Activated CD4-positive, alpha-beta memory T cell treated with anti-CD3 and anti-CD28 coated beads, Interleukin-2, amount 10 ng/mL, durations not matched to agents 7 days and 5 days (primary cell): ENCODE measurements at regions not wholly inside any gene's neighbourhood (a gene's known extent, or its start where the extent isn't known, plus 50 kb on each side); places are given as distances from the start of the nearest gene placed in this dataset.
"Not testable (repeated sequence)": the region's sequence is repeated elsewhere in the genome, so short reads cannot be mapped to it uniquely, and the experiment has no call there.

Source experiments
- CTCF ChIA-PET: fragments of 350-600 bp; sonication (Branson Sonifier 250); formaldehyde crosslinking; loops from one replicate; lab custom pipeline; 2021; ENCODE audit warnings: antibody characterized with exemption, inconsistent platforms; lab: Charles Lee
- POLR2A ChIA-PET: fragments of 350-600 bp; sonication (Branson Sonifier 250); formaldehyde crosslinking; loops from one replicate; lab custom pipeline; 2021; ENCODE audit warnings: antibody characterized with exemption; lab: Charles Lee
- DNase-seq: peaks from one replicate; pipeline ENCODE4 v3.0.0-alpha.2; 2020
- H3K27ac Mint-ChIP-seq: one replicate; pipeline ENCODE4 v1.8.0; 2021; ENCODE audit warnings: mild to moderate bottlenecking, mixed read lengths
- H3K27me3 Mint-ChIP-seq: one replicate; pipeline ENCODE4 v1.8.0; 2021; ENCODE audit warnings: mixed read lengths
- H3K36me3 Mint-ChIP-seq: one replicate; pipeline ENCODE4 v1.8.0; 2021; ENCODE audit warnings: low read depth, mixed read lengths
- H3K4me1 Mint-ChIP-seq: one replicate; pipeline ENCODE4 v1.8.0; 2021; ENCODE audit warnings: mixed read lengths
- H3K4me3 Mint-ChIP-seq: one replicate; pipeline ENCODE4 v1.8.0; 2021; ENCODE audit warnings: mild to moderate bottlenecking, mixed read lengths
- H3K9me3 Mint-ChIP-seq: one replicate; pipeline ENCODE4 v1.8.0; 2021; ENCODE audit warnings: mixed read lengths

- H3K9me3 Mint-ChIP-seq, result peaks cover 20% of the 10 kb centered on the region
- CTCF ChIA-PET, result no interaction called here
- H3K36me3 Mint-ChIP-seq, result no peaks in the 10 kb centered on the region
- POLR2A ChIA-PET, result no interaction called here
- no peaks in the 10 kb centered on the region for H3K4me1 Mint-ChIP-seq
- no peak overlapping the region for H3K4me3 Mint-ChIP-seq
- DNase-seq, result no peak
- H3K27me3 Mint-ChIP-seq, result no peaks in the 10 kb centered on the region
- H3K27ac Mint-ChIP-seq, result no peak overlapping the region
These were observed 769.5 kb upstream of the ANO3 start for GRCh38 chr11:25562417-25562816.

GRCh38 chr11:25565846-25566245 is 766.1 kb upstream of the ANO3 start:
- Mint-ChIP-seq H3K4me1 (no peaks in the 10 kb centered on the region), H3K27me3 (no peaks in the 10 kb centered on the region), H3K36me3 (no peaks in the 10 kb centered on the region), H3K4me3 (no peak overlapping the region), H3K27ac (no peak overlapping the region), H3K9me3 (peaks cover 15% of the 10 kb centered on the region)
- POLR2A ChIA-PET, result no interaction called here
- CTCF ChIA-PET, result no interaction called here
- DNase-seq, result no peak

DNA sequence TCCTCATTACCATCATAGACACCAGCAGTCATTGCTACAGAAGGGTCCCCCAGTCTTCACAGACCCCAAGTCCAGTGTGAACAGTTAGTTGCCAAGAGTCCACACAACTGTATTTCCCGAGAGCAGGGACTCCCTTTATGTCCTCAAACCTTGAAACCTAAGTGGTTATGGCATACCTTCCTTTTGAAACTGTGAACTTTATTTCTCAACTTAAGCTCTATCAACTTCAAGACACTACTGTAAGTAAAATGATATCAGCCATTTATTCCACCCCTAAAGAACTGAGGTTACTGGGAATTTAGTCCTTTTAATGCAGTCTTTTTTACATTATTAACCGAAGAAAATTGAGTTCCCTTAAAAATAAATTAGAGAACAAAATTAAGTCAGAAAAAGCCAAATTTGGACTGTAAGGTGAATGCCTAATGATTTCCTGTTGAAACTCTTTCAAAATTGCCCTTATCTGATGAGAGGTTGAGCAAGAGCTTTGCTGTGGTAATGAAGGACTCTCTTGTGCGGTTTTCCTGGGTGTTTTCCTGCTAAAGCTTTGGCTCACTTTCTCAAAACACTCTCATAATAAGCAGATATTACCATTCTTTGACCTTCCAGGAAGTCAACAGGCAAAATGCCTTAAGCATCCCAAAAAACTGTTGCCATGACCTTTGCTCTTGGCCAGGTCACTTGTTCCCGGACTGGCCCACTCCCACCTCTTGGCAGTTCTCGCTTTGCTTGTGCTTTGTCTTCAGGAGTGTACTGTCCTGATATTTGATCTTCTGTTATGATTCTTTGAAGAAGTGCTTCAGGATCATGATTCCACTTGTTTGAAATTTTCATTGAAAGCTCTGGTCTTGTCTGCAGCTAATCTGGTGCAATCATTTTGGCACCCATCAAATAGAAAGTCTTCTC is 765.4 kb upstream of the ANO3 start:
- DNase-seq, result no peak
- Mint-ChIP-seq H3K9me3 (peaks cover 15% of the 10 kb centered on the region), H3K27me3 (no peaks in the 10 kb centered on the region), H3K4me1 (no peaks in the 10 kb centered on the region), H3K36me3 (no peaks in the 10 kb centered on the region), H3K4me3 (no peak overlapping the region), H3K27ac (no peak overlapping the region)
- ChIA-PET CTCF (no interaction called here), POLR2A (no interaction called here)

GRCh38 chr11:25576320-25576719 is 755.6 kb upstream of the ANO3 start:
- peaks cover 5% of the 10 kb centered on the region for H3K9me3 Mint-ChIP-seq
- DNase-seq, result no peak
- ChIA-PET POLR2A (no interaction called here), CTCF (no interaction called here)
- H3K4me3 Mint-ChIP-seq, result no peak overlapping the region
- no peaks in the 10 kb centered on the region for H3K36me3 Mint-ChIP-seq
- no peaks in the 10 kb centered on the region for H3K4me1 Mint-ChIP-seq
- H3K27me3 Mint-ChIP-seq, result no peaks in the 10 kb centered on the region
- H3K27ac Mint-ChIP-seq, result no peak overlapping the region

- POLR2A ChIA-PET, H3K36me3 Mint-ChIP-seq, DNase-seq, H3K27me3 Mint-ChIP-seq, H3K4me1 Mint-ChIP-seq, CTCF ChIA-PET, H3K4me3 Mint-ChIP-seq, H3K27ac Mint-ChIP-seq: not testable (repeated sequence)
- peaks cover 11% of the 10 kb centered on the region for H3K9me3 Mint-ChIP-seq
These were observed 752.4 kb upstream of the ANO3 start for GRCh38 chr11:25579554-25579953.

- Mint-ChIP-seq H3K27me3 (no peaks in the 10 kb centered on the region), H3K4me3 (no peak overlapping the region), H3K36me3 (no peaks in the 10 kb centered on the region), H3K9me3 (peaks cover 11% of the 10 kb centered on the region), H3K4me1 (no peaks in the 10 kb centered on the region), H3K27ac (no peak overlapping the region)
- ChIA-PET CTCF (no interaction called here), POLR2A (no interaction called here)
- no peak for DNase-seq
These were observed 748.3 kb upstream of the ANO3 start for GRCh38 chr11:25583596-25583995.

- ChIA-PET POLR2A (no interaction called here), CTCF (no interaction called here)
- H3K27me3 Mint-ChIP-seq, result no peaks in the 10 kb centered on the region
- no peak overlapping the region for H3K4me3 Mint-ChIP-seq
- peaks cover 9% of the 10 kb centered on the region for H3K9me3 Mint-ChIP-seq
- H3K36me3 Mint-ChIP-seq, result no peaks in the 10 kb centered on the region
- DNase-seq, result no peak
- H3K27ac Mint-ChIP-seq, result no peak overlapping the region
- no peaks in the 10 kb centered on the region for H3K4me1 Mint-ChIP-seq
These were observed 744.4 kb upstream of the ANO3 start for GRCh38 chr11:25587496-25587895.

DNA sequence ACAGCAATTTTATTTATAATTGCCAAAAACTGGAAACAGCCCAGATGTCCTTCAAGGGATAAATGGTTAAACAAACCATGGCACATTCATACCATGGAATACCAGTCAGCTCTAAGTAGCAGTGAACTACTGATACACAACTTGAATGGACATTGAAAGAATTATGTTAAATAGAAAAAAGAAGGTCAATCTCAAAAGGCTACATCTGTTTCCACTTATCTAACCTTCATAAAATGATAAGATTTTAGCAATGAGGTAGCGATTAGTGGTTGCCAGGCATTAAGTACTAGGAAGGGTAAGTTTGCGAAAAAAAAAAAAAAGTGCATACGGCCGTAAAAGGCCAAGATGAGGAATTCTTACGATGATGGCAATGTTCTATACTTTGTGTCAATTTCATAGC is 738.7 kb upstream of the ANO3 start:
- H3K36me3 Mint-ChIP-seq, result no peaks in the 10 kb centered on the region
- CTCF ChIA-PET, result no interaction called here
- H3K9me3 Mint-ChIP-seq, result peaks cover 2% of the 10 kb centered on the region
- H3K4me1 Mint-ChIP-seq, result no peaks in the 10 kb centered on the region
- H3K27me3 Mint-ChIP-seq, result no peaks in the 10 kb centered on the region
- POLR2A ChIA-PET, result no interaction called here
- H3K27ac Mint-ChIP-seq, result no peak overlapping the region
- no peak overlapping the region for H3K4me3 Mint-ChIP-seq
- no peak for DNase-seq

DNA sequence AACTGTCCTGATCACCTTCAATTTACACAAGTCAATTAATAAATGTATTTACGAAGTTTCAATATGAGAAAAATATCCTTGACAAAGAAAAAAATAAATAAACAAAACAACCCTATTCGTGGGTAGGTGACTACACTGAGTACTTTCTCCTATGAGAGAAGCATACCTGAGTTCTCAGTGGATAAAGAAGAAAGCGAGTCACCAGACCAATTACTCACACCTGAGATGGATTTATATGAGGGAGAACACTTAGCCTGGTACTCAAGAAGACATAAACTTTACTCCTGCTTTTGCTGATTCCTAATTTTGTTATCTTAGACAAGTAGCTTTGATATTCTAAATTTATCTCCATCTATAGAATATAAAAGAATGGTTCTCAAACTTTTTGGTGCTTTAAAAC is 735.2 kb upstream of the ANO3 start:
- H3K27me3 Mint-ChIP-seq, result no peaks in the 10 kb centered on the region
- CTCF ChIA-PET, result no interaction called here
- no peaks in the 10 kb centered on the region for H3K9me3 Mint-ChIP-seq

DNA sequence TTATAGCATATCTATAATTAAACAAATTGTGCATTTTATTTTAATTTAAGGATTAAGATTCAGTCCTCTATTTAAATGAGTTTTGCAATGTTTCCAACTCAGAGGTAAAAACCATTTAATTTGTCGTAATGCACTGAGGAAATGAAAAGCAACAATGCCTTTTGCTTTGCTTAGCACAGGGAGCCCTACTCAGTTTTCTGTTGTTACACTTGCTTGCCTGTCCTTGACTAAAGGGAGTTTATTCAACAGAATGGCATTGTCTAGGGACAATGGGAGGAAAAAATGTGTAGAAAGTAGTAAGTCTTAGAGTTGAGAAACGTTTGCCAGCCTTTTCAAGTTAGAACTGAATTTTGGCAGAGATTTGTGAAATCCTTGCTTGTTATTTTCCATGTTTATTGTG is 734.2 kb upstream of the ANO3 start:
- CTCF ChIA-PET, result no interaction called here
- Mint-ChIP-seq H3K4me3 (no peak overlapping the region), H3K9me3 (no peaks in the 10 kb centered on the region), H3K36me3 (no peaks in the 10 kb centered on the region), H3K4me1 (no peaks in the 10 kb centered on the region), H3K27me3 (no peaks in the 10 kb centered on the region), H3K27ac (no peak overlapping the region)
- POLR2A ChIA-PET, result no interaction called here
- no peak for DNase-seq

More for the DNA sequence above, 735.2 kb upstream of the ANO3 start:
- Mint-ChIP-seq H3K4me3 (no peak overlapping the region), H3K36me3 (no peaks in the 10 kb centered on the region), H3K4me1 (no peaks in the 10 kb centered on the region), H3K27ac (no peak overlapping the region)
- no peak for DNase-seq
- POLR2A ChIA-PET, result no interaction called here

- POLR2A ChIA-PET, result no interaction called here
- no peak overlapping the region for H3K27ac Mint-ChIP-seq
- CTCF ChIA-PET, result no interaction called here
- no peak overlapping the region for H3K4me3 Mint-ChIP-seq
- no peaks in the 10 kb centered on the region for H3K27me3 Mint-ChIP-seq
- no peaks in the 10 kb centered on the region for H3K4me1 Mint-ChIP-seq
- peaks cover 14% of the 10 kb centered on the region for H3K9me3 Mint-ChIP-seq
- no peak for DNase-seq
- no peaks in the 10 kb centered on the region for H3K36me3 Mint-ChIP-seq
These were observed 729.8 kb upstream of the ANO3 start for GRCh38 chr11:25602149-25602548.

DNA sequence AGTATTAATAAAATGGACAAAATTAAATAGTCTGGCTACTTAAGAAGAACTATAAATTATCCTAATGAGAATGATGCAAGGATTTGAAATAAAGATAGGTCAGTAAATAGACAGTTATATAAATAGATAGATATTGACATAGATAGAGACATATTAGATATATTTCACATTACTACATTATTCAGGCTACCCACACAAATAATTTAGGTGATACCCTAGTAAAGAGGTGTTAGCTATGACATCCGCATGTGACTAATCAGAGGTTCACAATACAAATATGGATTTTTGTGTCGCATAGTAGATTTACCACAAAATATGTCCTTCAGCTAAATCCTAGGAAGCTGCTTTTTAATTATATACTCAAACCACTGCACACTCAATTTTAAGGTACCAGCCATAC is 729.0 kb upstream of the ANO3 start:
- ChIA-PET CTCF (no interaction called here), POLR2A (no interaction called here)
- DNase-seq, result no peak
- Mint-ChIP-seq H3K27me3 (no peaks in the 10 kb centered on the region), H3K4me3 (no peak overlapping the region), H3K4me1 (no peaks in the 10 kb centered on the region), H3K9me3 (peaks cover 18% of the 10 kb centered on the region), H3K27ac (no peak overlapping the region), H3K36me3 (no peaks in the 10 kb centered on the region)

GRCh38 chr11:25612806-25613205 is 719.1 kb upstream of the ANO3 start:
- peaks cover 2% of the 10 kb centered on the region for H3K36me3 Mint-ChIP-seq
- CTCF ChIA-PET, result no interaction called here
- H3K27ac Mint-ChIP-seq, result no peak overlapping the region
- peaks cover 19% of the 10 kb centered on the region for H3K9me3 Mint-ChIP-seq
- DNase-seq, result no peak
- no peak overlapping the region for H3K4me3 Mint-ChIP-seq
- no peaks in the 10 kb centered on the region for H3K4me1 Mint-ChIP-seq
- POLR2A ChIA-PET, result no interaction called here
- H3K27me3 Mint-ChIP-seq, result no peaks in the 10 kb centered on the region

DNA sequence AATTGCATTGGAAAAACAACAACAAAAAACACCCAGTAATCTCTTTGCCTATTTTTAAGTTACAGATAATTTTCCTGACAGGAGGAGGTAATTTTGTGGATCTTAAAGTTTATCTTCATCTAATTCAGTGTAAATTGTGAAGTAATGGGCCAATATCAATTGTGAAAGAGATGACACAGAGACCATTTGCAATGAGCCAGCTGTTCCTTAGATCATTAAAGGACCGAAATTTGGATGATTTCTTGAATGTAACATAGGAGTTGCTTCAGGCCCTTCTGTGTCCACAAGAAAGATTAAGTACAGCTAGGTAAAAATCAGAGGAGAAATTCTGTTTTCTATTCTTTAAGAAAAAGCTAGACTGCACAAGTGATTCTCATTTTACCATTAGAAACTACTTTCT is 718.5 kb upstream of the ANO3 start:
- DNase-seq, result no peak
- ChIA-PET POLR2A (no interaction called here), CTCF (no interaction called here)
- Mint-ChIP-seq H3K9me3 (peaks cover 17% of the 10 kb centered on the region), H3K27ac (no peak overlapping the region), H3K4me1 (no peaks in the 10 kb centered on the region), H3K4me3 (no peak overlapping the region), H3K36me3 (peaks cover 2% of the 10 kb centered on the region), H3K27me3 (no peaks in the 10 kb centered on the region)
